ENCODE measurements at regions not wholly inside any gene's neighbourhood (a gene's known extent, or its start where the extent isn't known, plus 50 kb on each side); places are given as distances from the start of the nearest gene placed in this dataset.

- DNase-seq (ENCODE audit: low spot score) = no peak
- TF ChIP-seq CTCF (IDR thresholded peaks at IDR 0.05; ENCODE audit: extremely low read depth, insufficient read depth, missing control alignments) = no peak
- in situ Hi-C loops (cut with MboI; ENCODE audit: low pct_unique_long_range_greater_than_20kb, low sequenced_read_pairs, unreplicated experiment) = no loop called here
These were observed 680.3 kb downstream of the MED13L start for GRCh38 chr12:115597157-115597712.

- in situ Hi-C loops (cut with MboI; ENCODE audit: low pct_unique_long_range_greater_than_20kb, low sequenced_read_pairs, unreplicated experiment) = no loop called here
- no peak for TF ChIP-seq CTCF (IDR thresholded peaks at IDR 0.05; ENCODE audit: extremely low read depth, insufficient read depth, missing control alignments)
- no peak for DNase-seq (ENCODE audit: low spot score)
These were observed 689.4 kb downstream of the MED13L start for GRCh38 chr12:115588131-115588530.

- in situ Hi-C loops (cut with MboI; ENCODE audit: low pct_unique_long_range_greater_than_20kb, low sequenced_read_pairs, unreplicated experiment) = no loop called here
- no peak for DNase-seq (ENCODE audit: low spot score)
- no peak for TF ChIP-seq CTCF (IDR thresholded peaks at IDR 0.05; ENCODE audit: extremely low read depth, insufficient read depth, missing control alignments)
These were observed 693.3 kb downstream of the MED13L start for GRCh38 chr12:115584156-115584555.

- TF ChIP-seq CTCF (IDR thresholded peaks at IDR 0.05; ENCODE audit: extremely low read depth, insufficient read depth, missing control alignments) = no peak
- no peak for DNase-seq (ENCODE audit: low spot score)
- in situ Hi-C loops (cut with MboI; ENCODE audit: low pct_unique_long_range_greater_than_20kb, low sequenced_read_pairs, unreplicated experiment) = no loop called here
These were observed 693.9 kb downstream of the MED13L start for GRCh38 chr12:115583591-115583990.

- in situ Hi-C loops (cut with MboI; ENCODE audit: low pct_unique_long_range_greater_than_20kb, low sequenced_read_pairs, unreplicated experiment) = no loop called here
- DNase-seq (ENCODE audit: low spot score) = no peak
- TF ChIP-seq CTCF (IDR thresholded peaks at IDR 0.05; ENCODE audit: extremely low read depth, insufficient read depth, missing control alignments) = no peak
These were observed 700.1 kb downstream of the MED13L start for GRCh38 chr12:115577401-115577800.

- no peak for DNase-seq (ENCODE audit: low spot score)
- TF ChIP-seq CTCF (IDR thresholded peaks at IDR 0.05; ENCODE audit: extremely low read depth, insufficient read depth, missing control alignments) = no peak
- in situ Hi-C loops (cut with MboI; ENCODE audit: low pct_unique_long_range_greater_than_20kb, low sequenced_read_pairs, unreplicated experiment) = no loop called here
These were observed 702.7 kb downstream of the MED13L start for GRCh38 chr12:115574826-115575225.

- in situ Hi-C loops (cut with MboI; ENCODE audit: low pct_unique_long_range_greater_than_20kb, low sequenced_read_pairs, unreplicated experiment) = no loop called here
- DNase-seq (ENCODE audit: low spot score) = peak; percentile 80
- TF ChIP-seq CTCF (IDR thresholded peaks at IDR 0.05; ENCODE audit: extremely low read depth, insufficient read depth, missing control alignments) = no peak
These were observed 705.1 kb downstream of the MED13L start for GRCh38 chr12:115572440-115572839.

All from GM13977 (cell line).